ENCODE measurements at regions not wholly inside any gene's neighbourhood (a gene's known extent, or its start where the extent isn't known, plus 50 kb on each side); places are given as distances from the start of the nearest gene placed in this dataset.

GRCh38 chr11:39786281-39786680, 1673.2 kb downstream of the LRRC4C start:
- H3K27ac ChIP-seq (ENCODE audit: low read length in 2 of 2), result no peak overlapping the region
- H3K27me3 Mint-ChIP-seq, result no peaks in the 10 kb centered on the region
- ATAC-seq (ENCODE audit: low read depth) (no peak), DNase-seq (no peak)
- no peaks in the 10 kb centered on the region for H3K27me3 ChIP-seq (replicated peaks in 1 of 4; ENCODE audit: control extremely low read depth in 1 of 4, control insufficient read depth in 3 of 4, insufficient read depth in 4 of 4, low read length in 3 of 4)
- peaks cover 0 to 23% (median 1%) of the 10 kb centered on the region in 3 donors for H3K9me3 ChIP-seq (ENCODE audit: control extremely low read depth in 1 of 3, control insufficient read depth in 2 of 3, insufficient read depth in 1 of 3, low read length in 2 of 3)
- no peak overlapping the region for H3K4me2 ChIP-seq (replicated peaks; ENCODE audit: low read depth, low read length, poor library complexity, severe bottlenecking)
- intact Hi-C loops (cut with micrococcal nuclease), result no loop called here
- no peaks in the 10 kb centered on the region for H3K79me2 ChIP-seq (ENCODE audit: control insufficient read depth, insufficient read depth, low read length)
- no peaks in the 10 kb centered on the region for H3K9me3 Mint-ChIP-seq (ENCODE audit: insufficient read depth)
- H3K4me3 ChIP-seq (ENCODE audit: control extremely low read depth in 1 of 5, extremely low read depth in 1 of 5, insufficient read depth in 1 of 5, low read depth in 2 of 5, low read length in 4 of 5), result no peak overlapping the region
- H3K27ac Mint-ChIP-seq, result no peak overlapping the region
- H3K36me3 ChIP-seq (replicated peaks in 1 of 2; ENCODE audit: control extremely low read depth in 1 of 2, control insufficient read depth in 1 of 2, extremely low read depth in 1 of 2, insufficient read depth in 2 of 2, low read length in 1 of 2), result no peaks in the 10 kb centered on the region
- ChIA-PET POLR2A (no interaction called here), CTCF (no interaction called here)
- no peak overlapping the region for H2AFZ ChIP-seq (ENCODE audit: insufficient read depth, low read depth, low read length, poor library complexity, severe bottlenecking)
- TF ChIP-seq EZH2 (IDR thresholded peaks at IDR 0.05; ENCODE audit: borderline replicate concordance, insufficient read depth, low read depth, low read length, poor library complexity, severe bottlenecking), result no peak
- no peaks in the 10 kb centered on the region for H3K4me1 Mint-ChIP-seq
- 90% methylated on average over 9 of the region's 9 CpGs for WGBS (ENCODE audit: insufficient coverage)
- no peak overlapping the region for H3K4me3 Mint-ChIP-seq
- H4K20me1 ChIP-seq (ENCODE audit: control insufficient read depth, insufficient read depth, low read length, poor library complexity, severe bottlenecking), result no peaks in the 10 kb centered on the region
- H3K4me1 ChIP-seq (ENCODE audit: control insufficient read depth in 2 of 2, insufficient read depth in 2 of 2, low read length in 2 of 2), result no peaks in the 10 kb centered on the region
- no peak overlapping the region for H3K9ac ChIP-seq (ENCODE audit: low read length)

- DNase-seq, result no peak
- TF ChIP-seq EZH2 (IDR thresholded peaks at IDR 0.05; ENCODE audit: borderline replicate concordance, insufficient read depth, low read depth, low read length, poor library complexity, severe bottlenecking) (no peak), CTCF (IDR thresholded peaks at IDR 0.05) (no peak)
- no peak for ATAC-seq (ENCODE audit: low read depth)
- H3K27ac ChIP-seq (ENCODE audit: low read length in 2 of 2), result no peak overlapping the region
- H3K79me2 ChIP-seq (ENCODE audit: control insufficient read depth, insufficient read depth, low read length), result no peaks in the 10 kb centered on the region
- no peak overlapping the region for H3K4me3 ChIP-seq (ENCODE audit: control extremely low read depth in 1 of 5, extremely low read depth in 1 of 5, insufficient read depth in 1 of 5, low read depth in 2 of 5, low read length in 4 of 5)
- H3K4me3 Mint-ChIP-seq, result no peak overlapping the region
- H3K4me1 ChIP-seq (ENCODE audit: control insufficient read depth in 2 of 2, insufficient read depth in 2 of 2, low read length in 2 of 2), result no peaks in the 10 kb centered on the region
- H4K20me1 ChIP-seq (ENCODE audit: control insufficient read depth, insufficient read depth, low read length, poor library complexity, severe bottlenecking), result no peaks in the 10 kb centered on the region
- no peak overlapping the region for H3K4me2 ChIP-seq (replicated peaks; ENCODE audit: low read depth, low read length, poor library complexity, severe bottlenecking)
- no peaks in the 10 kb centered on the region for H3K27me3 ChIP-seq (replicated peaks in 1 of 4; ENCODE audit: control extremely low read depth in 1 of 4, control insufficient read depth in 3 of 4, insufficient read depth in 4 of 4, low read length in 3 of 4)
- no peak overlapping the region for H2AFZ ChIP-seq (ENCODE audit: insufficient read depth, low read depth, low read length, poor library complexity, severe bottlenecking)
- POLR2A ChIA-PET, result no interaction called here
- no peak overlapping the region for H3K9ac ChIP-seq (ENCODE audit: low read length)
- H3K27ac Mint-ChIP-seq, result no peak overlapping the region
- no peaks in the 10 kb centered on the region for H3K36me3 ChIP-seq (replicated peaks in 1 of 2; ENCODE audit: control extremely low read depth in 1 of 2, control insufficient read depth in 1 of 2, extremely low read depth in 1 of 2, insufficient read depth in 2 of 2, low read length in 1 of 2)
- intact Hi-C loops (cut with micrococcal nuclease), result no loop called here
- CTCF ChIA-PET, result interaction anchor here (1.2 kb wide), 1 partner anchor 60 kb away, joined by 3 read pairs; no protein-coding TSS in a partner anchor
- no peaks in the 10 kb centered on the region for H3K27me3 Mint-ChIP-seq
- H3K9me3 Mint-ChIP-seq (ENCODE audit: insufficient read depth), result no peaks in the 10 kb centered on the region
- 89% methylated on average over 4 of the region's 5 CpGs for WGBS (ENCODE audit: insufficient coverage)
- H3K4me1 Mint-ChIP-seq, result no peaks in the 10 kb centered on the region
- H3K9me3 ChIP-seq (ENCODE audit: control extremely low read depth in 1 of 3, control insufficient read depth in 2 of 3, insufficient read depth in 1 of 3, low read length in 2 of 3), result peaks cover 0 to 23% (median 1%) of the 10 kb centered on the region in 3 donors
These were observed 1674.6 kb downstream of the LRRC4C start for GRCh38 chr11:39784873-39785272.

Data from B cell (primary cell).